Mucosa of rectum (tissue), 2 donors: ENCODE measurements at regions not wholly inside any gene's neighbourhood (a gene's known extent, or its start where the extent isn't known, plus 50 kb on each side); places are given as distances from the start of the nearest gene placed in this dataset.

Experiments
- H3K27ac ChIP-seq, 2 donors: one replicate each; pipeline ENCODE4 v1.7.0; 2013; ENCODE audit warnings: inconsistent platforms in 2 of 2, low read depth in 2 of 2, low read length in 2 of 2
- H3K27me3 ChIP-seq, 2 donors: one replicate each; pipeline ENCODE4 v1.7.0; 2013; ENCODE audit warnings: low read length in 2 of 2; ENCODE audit not compliant: control insufficient read depth in 2 of 2, insufficient read depth in 2 of 2
- H3K36me3 ChIP-seq, 2 donors: one replicate each; pipeline ENCODE4 v1.7.0; 2013; ENCODE audit warnings: low read length in 2 of 2; ENCODE audit not compliant: control insufficient read depth in 2 of 2, insufficient read depth in 2 of 2
- H3K4me1 ChIP-seq, 2 donors: one replicate each; pipeline ENCODE4 v1.7.0; 2013; ENCODE audit warnings: low read length in 2 of 2, mild to moderate bottlenecking in 1 of 2; ENCODE audit not compliant: control insufficient read depth in 2 of 2, insufficient read depth in 2 of 2
- H3K4me3 ChIP-seq, 2 donors: one replicate each; pipeline ENCODE4 v1.7.0; 2013; ENCODE audit warnings: low read length in 2 of 2
- H3K9ac ChIP-seq, 2 donors: one replicate each; pipeline ENCODE4 v1.7.0; 2013; ENCODE audit warnings: low read length in 2 of 2, low read depth in 1 of 2, mild to moderate bottlenecking in 1 of 2
- H3K9me3 ChIP-seq, 2 donors: one replicate each; pipeline ENCODE4 v1.7.0; 2013; ENCODE audit warnings: low read length in 2 of 2; ENCODE audit not compliant: control insufficient read depth in 2 of 2
- donor health status: healthy.
- donor health status: Normal muscosa, but diverticular disease.

DNA sequence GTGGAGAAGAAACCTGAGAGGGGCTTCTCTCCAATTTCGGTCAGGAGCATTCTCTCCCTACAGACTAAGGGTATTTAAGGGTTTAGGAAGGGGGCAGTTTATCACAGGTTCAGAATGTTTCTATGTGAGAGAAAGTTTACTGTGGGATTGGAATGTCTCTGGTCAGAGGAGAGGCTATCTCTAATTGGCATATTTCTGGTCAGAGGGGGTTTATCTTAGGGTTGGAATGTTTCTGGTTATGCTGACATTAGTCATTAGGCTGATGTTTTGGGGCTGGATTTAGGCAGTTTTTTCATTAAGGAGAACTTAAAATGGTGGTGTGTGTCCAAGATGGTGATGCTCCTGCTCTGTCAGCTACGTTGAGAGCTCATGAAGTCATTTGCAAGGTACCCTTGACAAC, 758.0 kb downstream of the TYW1 start:
- Histone ChIP-seq H3K4me3 (no peak overlapping the region), H3K9me3 (peaks cover 0 to 4% of the 10 kb centered on the region in 2 donors), H3K9ac (no peak overlapping the region), H3K4me1 (no peaks in the 10 kb centered on the region), H3K36me3 (no peaks in the 10 kb centered on the region), H3K27ac (no peak overlapping the region), H3K27me3 (no peaks in the 10 kb centered on the region)

DNA sequence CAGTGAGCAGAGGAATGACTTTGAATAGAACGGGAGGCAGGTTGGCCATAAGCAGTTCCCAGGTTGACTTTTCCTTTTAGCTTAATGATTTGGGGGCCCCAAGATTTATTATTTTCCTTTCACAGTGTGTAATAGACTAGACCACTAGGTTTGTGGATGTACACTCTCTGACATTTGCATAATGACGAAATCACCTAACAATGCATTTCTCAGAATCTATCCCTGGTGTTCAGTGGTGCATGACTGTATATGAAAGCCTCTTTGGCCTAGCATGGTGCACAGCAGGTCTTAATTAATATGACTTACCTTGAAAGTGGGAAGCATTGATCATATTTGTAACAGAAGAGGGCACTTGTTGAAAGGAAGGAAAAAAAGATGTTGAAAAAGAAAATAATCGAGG, 761.9 kb downstream of the TYW1 start:
- H3K27me3 ChIP-seq, result no peaks in the 10 kb centered on the region
- H3K4me1 ChIP-seq, result no peaks in the 10 kb centered on the region
- no peaks in the 10 kb centered on the region for H3K9me3 ChIP-seq
- H3K27ac ChIP-seq, result no peak overlapping the region
- H3K4me3 ChIP-seq, result no peak overlapping the region
- no peaks in the 10 kb centered on the region for H3K36me3 ChIP-seq
- H3K9ac ChIP-seq, result no peak overlapping the region

GRCh38 chr7:67760971-67761370, 764.3 kb downstream of the TYW1 start:
- no peak overlapping the region for H3K9ac ChIP-seq
- no peak overlapping the region for H3K4me3 ChIP-seq
- no peaks in the 10 kb centered on the region for H3K36me3 ChIP-seq
- no peaks in the 10 kb centered on the region for H3K4me1 ChIP-seq
- no peaks in the 10 kb centered on the region for H3K27me3 ChIP-seq
- H3K27ac ChIP-seq, result no peak overlapping the region
- no peaks in the 10 kb centered on the region for H3K9me3 ChIP-seq

DNA sequence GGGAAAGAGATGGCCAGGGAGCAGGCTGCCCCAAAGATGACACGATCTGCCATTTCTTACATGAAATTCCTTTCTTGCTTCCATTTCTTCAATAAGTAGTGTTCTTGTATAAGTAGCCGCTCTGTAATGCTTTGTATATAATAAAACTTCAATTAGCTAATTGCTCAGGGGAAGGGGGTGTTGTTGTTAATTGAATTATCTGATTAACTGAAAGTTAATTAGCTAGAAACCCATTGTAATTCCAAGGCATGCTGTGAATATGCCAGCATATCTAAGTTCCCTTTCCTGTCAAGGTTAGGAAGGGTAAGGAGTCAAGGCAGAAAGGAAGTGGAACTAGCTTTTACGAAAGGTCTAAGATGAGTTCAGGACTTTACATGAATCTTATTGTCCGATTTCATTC, 765.9 kb downstream of the TYW1 start:
- Histone ChIP-seq H3K36me3 (no peaks in the 10 kb centered on the region), H3K27ac (no peak overlapping the region), H3K9ac (no peak overlapping the region), H3K4me1 (no peaks in the 10 kb centered on the region), H3K27me3 (no peaks in the 10 kb centered on the region), H3K9me3 (no peaks in the 10 kb centered on the region), H3K4me3 (no peak overlapping the region)

DNA sequence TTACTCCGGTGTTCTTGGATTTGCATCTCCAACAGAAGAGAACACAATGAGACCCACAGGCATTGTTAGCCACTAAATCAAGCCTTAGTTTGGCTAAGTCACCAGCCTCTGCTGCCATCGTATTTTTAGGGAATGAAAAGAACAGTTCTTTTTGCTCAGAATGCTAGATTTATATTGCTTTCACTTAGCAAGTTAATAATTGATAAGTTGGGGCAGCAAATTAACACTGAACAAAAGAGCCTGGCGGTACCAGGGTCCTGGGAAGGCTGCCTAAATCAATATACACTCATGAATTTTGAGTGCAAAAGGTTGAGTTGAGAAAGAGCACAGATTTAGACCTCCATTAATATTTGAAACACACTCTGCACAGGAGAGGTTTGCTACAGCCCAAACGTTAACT, 767.7 kb downstream of the TYW1 start:
- no peak overlapping the region for H3K9ac ChIP-seq
- no peaks in the 10 kb centered on the region for H3K27me3 ChIP-seq
- H3K9me3 ChIP-seq, result no peaks in the 10 kb centered on the region
- H3K4me1 ChIP-seq, result no peaks in the 10 kb centered on the region
- H3K4me3 ChIP-seq, result no peak overlapping the region
- H3K27ac ChIP-seq, result no peak overlapping the region
- H3K36me3 ChIP-seq, result no peaks in the 10 kb centered on the region

DNA sequence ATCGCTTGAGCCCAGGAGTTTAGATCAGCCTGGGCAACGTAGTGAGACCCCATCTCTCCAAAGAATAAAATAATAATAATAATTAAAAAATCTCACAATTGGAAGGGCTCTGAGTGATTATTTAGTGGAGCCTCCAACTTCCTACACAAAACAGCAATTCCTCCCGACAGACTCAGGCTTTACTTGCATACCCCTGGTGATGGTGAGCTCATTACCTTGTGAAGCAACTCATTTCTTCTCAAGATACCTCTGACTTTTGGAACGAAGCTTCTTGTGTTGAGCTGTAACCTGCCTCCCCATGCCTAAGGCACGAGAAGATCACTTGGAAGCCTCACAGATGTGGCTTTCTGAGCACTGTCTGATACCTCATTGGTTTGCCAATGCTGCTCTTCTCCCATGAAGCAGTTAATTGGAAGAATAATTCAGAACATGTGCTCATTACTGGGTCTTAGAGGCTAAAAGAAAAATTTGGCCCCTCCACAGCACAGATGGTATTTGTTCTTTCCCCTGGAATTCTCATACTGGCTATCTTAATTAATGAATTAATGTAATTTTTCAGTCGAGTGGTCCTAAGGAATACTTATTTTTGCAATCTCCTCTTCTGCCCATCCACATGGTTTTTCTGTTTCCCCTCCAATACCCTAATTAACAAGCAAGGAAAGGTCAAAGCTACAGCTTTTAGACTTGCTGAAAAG, 769.0 kb downstream of the TYW1 start:
- Histone ChIP-seq H3K4me3 (no peak overlapping the region), H3K27ac (no peak overlapping the region), H3K4me1 (no peaks in the 10 kb centered on the region), H3K27me3 (no peaks in the 10 kb centered on the region), H3K36me3 (no peaks in the 10 kb centered on the region), H3K9me3 (peaks cover 0 to 2% of the 10 kb centered on the region in 2 donors), H3K9ac (no peak overlapping the region)

- Histone ChIP-seq H3K27me3 (no peaks in the 10 kb centered on the region), H3K4me1 (no peaks in the 10 kb centered on the region), H3K9me3 (peaks cover 0 to 4% of the 10 kb centered on the region in 2 donors), H3K4me3 (no peak overlapping the region), H3K27ac (no peak overlapping the region), H3K36me3 (no peaks in the 10 kb centered on the region), H3K9ac (no peak overlapping the region)
Observed at GRCh38 chr7:67766906-67767410, 770.3 kb downstream of the TYW1 start.

- peaks cover 0 to 8% of the 10 kb centered on the region in 2 donors for H3K9me3 ChIP-seq
- no peaks in the 10 kb centered on the region for H3K36me3 ChIP-seq
- no peak overlapping the region for H3K27ac ChIP-seq
- no peak overlapping the region for H3K4me3 ChIP-seq
- no peaks in the 10 kb centered on the region for H3K4me1 ChIP-seq
- H3K27me3 ChIP-seq, result no peaks in the 10 kb centered on the region
- H3K9ac ChIP-seq, result no peak overlapping the region
Observed at GRCh38 chr7:67771846-67772605, 775.4 kb downstream of the TYW1 start.

- H3K36me3 ChIP-seq, result no peaks in the 10 kb centered on the region
- no peak overlapping the region for H3K9ac ChIP-seq
- H3K9me3 ChIP-seq, result peaks cover 0 to 8% of the 10 kb centered on the region in 2 donors
- H3K27ac ChIP-seq, result no peak overlapping the region
- H3K27me3 ChIP-seq, result no peaks in the 10 kb centered on the region
- H3K4me3 ChIP-seq, result no peak overlapping the region
- H3K4me1 ChIP-seq, result no peaks in the 10 kb centered on the region
Observed at GRCh38 chr7:67773081-67773480, 776.4 kb downstream of the TYW1 start.

GRCh38 chr7:67777119-67777518, 780.5 kb downstream of the TYW1 start:
- Histone ChIP-seq H3K4me3 (no peak overlapping the region), H3K9ac (no peak overlapping the region), H3K36me3 (no peaks in the 10 kb centered on the region)

More at GRCh38 chr7:67777119-67777518, 780.5 kb downstream of the TYW1 start:
- Histone ChIP-seq H3K27ac (no peak overlapping the region), H3K9me3 (peaks cover 0 to 4% of the 10 kb centered on the region in 2 donors), H3K27me3 (no peaks in the 10 kb centered on the region), H3K4me1 (no peaks in the 10 kb centered on the region)
